DND-41 (cell line): ENCODE measurements at regions not wholly inside any gene's neighbourhood (a gene's known extent, or its start where the extent isn't known, plus 50 kb on each side); places are given as distances from the start of the nearest gene placed in this dataset.

ENCODE experiments used
- ATAC-seq: fragments of 200-7000 bp; cut with Tn5 transposase; 3 replicates; pipeline ENCODE4 v1.9.1; 2021; ENCODE audit warnings: low read depth; ENCODE audit not compliant: insufficient read depth
- DNase-seq: peaks from one replicate; pipeline ENCODE4 v3.0.0-alpha.2; 2020
- H2AFZ ChIP-seq: 2 replicates; pipeline ENCODE4 v1.6.0; 2012; ENCODE audit warnings: low read depth, low read length
- H3K27ac ChIP-seq: 2 replicates; pipeline ENCODE4 v1.5.1; 2012; ENCODE audit warnings: low read length, inconsistent platforms
- H3K27me3 ChIP-seq: fragments of 200-600 bp; sonication (generic); 2 replicates; pipeline ENCODE4 v1.6.0; 2012; ENCODE audit warnings: low read length, mild to moderate bottlenecking, inconsistent platforms; ENCODE audit not compliant: insufficient read depth, poor library complexity
- H3K36me3 ChIP-seq: 2 replicates; pipeline ENCODE4 v1.5.1; 2012; ENCODE audit warnings: low read length, inconsistent platforms; ENCODE audit not compliant: insufficient read depth
- H3K4me1 ChIP-seq: 2 replicates; pipeline ENCODE4 v1.5.1; 2012; ENCODE audit warnings: mild to moderate bottlenecking, low read length; ENCODE audit not compliant: insufficient read depth
- H3K4me2 ChIP-seq: 2 replicates; pipeline ENCODE4 v1.6.0; 2012; ENCODE audit warnings: mild to moderate bottlenecking, moderate library complexity, low read length, inconsistent platforms; ENCODE audit not compliant: insufficient read depth
- H3K4me3 ChIP-seq, 2 experiments: fragments of 200-600 bp in 1 of 2; shearing (Covaris generic) in 1 of 2; 2 replicates each; pipeline ENCODE4 v1.5.1; 2012 to 2016; ENCODE audit warnings: inconsistent platforms in 2 of 2, low read length in 2 of 2, mild to moderate bottlenecking in 2 of 2, low read depth in 1 of 2, moderate library complexity in 1 of 2
- H3K79me2 ChIP-seq: 2 replicates; pipeline ENCODE4 v1.6.0; 2012; ENCODE audit warnings: low read length, inconsistent platforms; ENCODE audit not compliant: insufficient read depth
- H3K9ac ChIP-seq: 2 replicates; pipeline ENCODE4 v1.6.0; 2012; ENCODE audit warnings: low read depth, mild to moderate bottlenecking, inconsistent platforms, low read length, moderate library complexity
- H3K9me3 ChIP-seq: 2 replicates; pipeline ENCODE4 v1.5.1; 2012; ENCODE audit warnings: low read length, moderate library complexity, mild to moderate bottlenecking, inconsistent platforms; ENCODE audit not compliant: insufficient read depth, severe bottlenecking
- H4K20me1 ChIP-seq: 2 replicates; pipeline ENCODE4 v1.6.0; 2012; ENCODE audit warnings: low read length; ENCODE audit not compliant: insufficient read depth
- CTCF ChIP-seq: IDR thresholded peaks from 2 replicates; pipeline ENCODE4 v1.5.1; 2012; ENCODE audit warnings: borderline replicate concordance, low read length, moderate library complexity, mild to moderate bottlenecking; ENCODE audit not compliant: poor library complexity, severe bottlenecking; ENCODE audit errors: extremely low read depth
- EZH2 ChIP-seq: IDR thresholded peaks from 3 replicates; pipeline ENCODE4 v1.6.1; 2012; ENCODE audit warnings: borderline replicate concordance, low read depth, mild to moderate bottlenecking, moderate library complexity, low read length, inconsistent platforms; ENCODE audit not compliant: severe bottlenecking

- peak overlapping the region in 1 of 2 experiments; percentile 95; a peak in 2 of 4 replicates for H3K4me3 ChIP-seq
- no peaks in the 10 kb centered on the region for H3K27me3 ChIP-seq
- peaks cover 78% of the 10 kb centered on the region for H3K79me2 ChIP-seq
- H2AFZ ChIP-seq: no peak overlapping the region
- H3K9me3 ChIP-seq: no peaks in the 10 kb centered on the region
- ATAC-seq: no peak
- TF ChIP-seq EZH2 (no peak), CTCF (no peak)
- H3K9ac ChIP-seq: peak overlapping the region; percentile 88; the same call in 1 of the 2 replicates
- no peak for DNase-seq
- peak overlapping the region; percentile 94 for H3K4me2 ChIP-seq
- peaks cover 73% of the 10 kb centered on the region for H4K20me1 ChIP-seq
- peaks cover 10% of the 10 kb centered on the region; the same call in 1 of the 2 replicates for H3K36me3 ChIP-seq
- peak overlapping the region; percentile 80 for H3K27ac ChIP-seq
- H3K4me1 ChIP-seq: peaks cover 75% of the 10 kb centered on the region
Observed at GRCh38 chr17:77375917-77376651, 235.3 kb downstream of the SEC14L1 start.

GRCh38 chr17:77376795-77377709 is 236.3 kb downstream of the SEC14L1 start:
- H3K79me2 ChIP-seq: peaks cover 86% of the 10 kb centered on the region
- no peak overlapping the region for H3K4me3 ChIP-seq
- H3K27me3 ChIP-seq: no peaks in the 10 kb centered on the region
- no peak for ATAC-seq
- H2AFZ ChIP-seq: no peak overlapping the region
- no peak overlapping the region for H3K9ac ChIP-seq
- no peak for TF ChIP-seq EZH2
- TF ChIP-seq CTCF: no peak
- DNase-seq: no peak
- H3K9me3 ChIP-seq: no peaks in the 10 kb centered on the region
- no peak overlapping the region for H3K27ac ChIP-seq
- H3K4me1 ChIP-seq: peaks cover 79% of the 10 kb centered on the region
- peaks cover 81% of the 10 kb centered on the region for H4K20me1 ChIP-seq
- peak overlapping the region; percentile 94; the same call in 1 of the 2 replicates for H3K4me2 ChIP-seq
- peaks cover 10% of the 10 kb centered on the region; the same call in 1 of the 2 replicates for H3K36me3 ChIP-seq

GRCh38 chr17:77377710-77378235 is 237.0 kb downstream of the SEC14L1 start:
- Histone ChIP-seq H3K4me3 (no peak overlapping the region), H3K4me2 (peak overlapping the region; percentile 20; the same call in 1 of the 2 replicates), H3K9ac (no peak overlapping the region), H3K27me3 (no peaks in the 10 kb centered on the region), H3K4me1 (peaks cover 79% of the 10 kb centered on the region), H2AFZ (no peak overlapping the region), H3K36me3 (peaks cover 10% of the 10 kb centered on the region; the same call in 1 of the 2 replicates), H3K9me3 (no peaks in the 10 kb centered on the region), H3K79me2 (peaks cover 87% of the 10 kb centered on the region), H4K20me1 (peaks cover 84% of the 10 kb centered on the region), H3K27ac (no peak overlapping the region)
- no peak for TF ChIP-seq EZH2
- no peak for TF ChIP-seq CTCF
- ATAC-seq (no peak), DNase-seq (no peak)
